Erythroblast (primary cell): ENCODE measurements at regions not wholly inside any gene's neighbourhood (a gene's known extent, or its start where the extent isn't known, plus 50 kb on each side); places are given as distances from the start of the nearest gene placed in this dataset.

ENCODE experiments used
- GATA1 ChIP-seq: IDR thresholded peaks from 2 replicates; pipeline ENCODE4 v1.6.1; 2011; ENCODE audit warnings: low read depth, mild to moderate bottlenecking, control low read depth, low read length, moderate library complexity
- POLR2A ChIP-seq: IDR thresholded peaks from 2 replicates; pipeline ENCODE4 v1.6.1; 2011; ENCODE audit warnings: mild to moderate bottlenecking, low read length

- no peak for TF ChIP-seq POLR2A
- no peak for TF ChIP-seq GATA1
These were observed 91.7 kb upstream of the PITRM1 start for GRCh38 chr10:3264161-3264761.
